GM21737 (cell line): ENCODE measurements at regions not wholly inside any gene's neighbourhood (a gene's known extent, or its start where the extent isn't known, plus 50 kb on each side); places are given as distances from the start of the nearest gene placed in this dataset.
"Not testable (repeated sequence)": the region's sequence is repeated elsewhere in the genome, so short reads cannot be mapped to it uniquely, and the experiment has no call there.

Experiments
- ATAC-seq: cut with Tn5 transposase; IDR thresholded peaks from one replicate; pipeline ENCODE4 v1.9.1; 2021; ENCODE audit warnings: mild to moderate bottlenecking, moderate library complexity; ENCODE audit not compliant: unreplicated experiment

DNA sequence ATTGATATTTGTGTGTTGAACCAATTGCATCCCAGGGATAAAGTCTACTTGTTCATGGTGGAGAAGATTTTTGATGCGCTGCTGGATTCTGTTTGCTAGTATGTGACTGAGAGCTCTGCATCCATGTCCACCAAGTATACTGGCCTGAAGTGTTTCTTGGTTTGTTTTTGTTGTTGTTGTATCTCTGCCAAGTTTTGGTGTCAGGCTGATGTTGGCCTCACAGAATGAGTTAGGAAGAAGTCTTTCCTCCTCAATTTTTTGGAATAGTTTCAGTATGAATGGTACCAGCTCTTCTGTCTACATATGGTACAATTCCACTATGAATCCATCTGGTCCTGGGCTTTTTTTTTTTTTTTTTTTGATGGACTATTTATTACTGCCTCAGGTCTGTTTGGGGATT, 50.9 kb upstream of the OSTN start:
- no peak for ATAC-seq

DNA sequence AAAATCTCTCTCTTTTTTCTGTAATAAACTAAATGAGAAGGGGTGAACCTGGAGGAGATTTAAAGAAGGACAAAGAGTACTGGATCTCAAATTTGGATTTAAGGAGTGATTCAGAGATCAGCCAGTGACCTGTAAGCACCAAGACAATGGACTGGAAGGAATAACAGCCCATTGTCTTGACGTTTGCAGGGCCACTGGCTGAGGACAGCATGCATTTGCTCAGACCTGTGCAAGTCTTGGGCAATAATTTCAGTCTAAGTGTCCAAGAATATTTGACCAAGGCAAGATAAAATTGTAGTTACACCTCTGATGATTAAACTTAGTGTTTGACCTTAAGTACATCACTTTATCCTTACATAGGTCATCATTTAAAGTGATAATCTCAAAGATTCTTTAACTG, 55.8 kb upstream of the OSTN start:
- ATAC-seq: no peak

DNA sequence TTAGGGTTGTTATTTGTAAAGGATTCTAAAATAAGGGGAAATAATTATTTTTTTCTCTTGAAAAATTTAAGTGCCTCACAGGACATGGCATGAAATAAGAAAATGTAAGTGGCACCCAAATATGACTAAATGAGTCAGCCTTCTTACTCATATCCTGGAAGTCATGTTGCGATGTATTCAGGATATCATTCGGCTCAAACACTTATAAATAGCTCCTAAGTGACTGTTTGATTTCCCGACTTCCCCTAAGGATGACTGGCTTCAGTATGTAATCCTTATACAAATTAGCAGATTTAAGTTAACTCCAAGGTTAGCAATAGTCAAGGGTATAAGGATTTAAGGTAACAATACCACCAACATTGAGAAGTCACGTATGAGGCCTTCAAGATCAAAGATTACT, 57.3 kb upstream of the OSTN start:
- no peak for ATAC-seq

DNA sequence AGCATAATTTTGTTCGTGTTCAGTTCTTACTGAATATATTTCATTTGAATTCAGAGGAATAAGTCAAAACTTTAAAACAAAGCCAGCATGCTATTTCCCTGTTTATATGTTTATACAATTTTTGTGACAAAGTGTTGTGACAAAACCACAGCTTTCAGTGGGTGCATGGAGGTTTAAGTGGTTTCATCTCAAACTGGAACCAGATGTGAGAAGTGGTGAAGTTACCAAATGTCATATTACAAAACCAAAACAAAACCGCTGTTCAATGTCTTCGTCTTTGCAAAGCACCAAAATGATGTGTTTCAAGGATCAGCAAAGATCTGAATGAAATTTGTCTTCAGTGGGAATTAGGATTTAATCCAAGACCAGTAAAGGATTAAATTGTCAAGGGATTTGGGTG, 59.3 kb upstream of the OSTN start:
- no peak for ATAC-seq

DNA sequence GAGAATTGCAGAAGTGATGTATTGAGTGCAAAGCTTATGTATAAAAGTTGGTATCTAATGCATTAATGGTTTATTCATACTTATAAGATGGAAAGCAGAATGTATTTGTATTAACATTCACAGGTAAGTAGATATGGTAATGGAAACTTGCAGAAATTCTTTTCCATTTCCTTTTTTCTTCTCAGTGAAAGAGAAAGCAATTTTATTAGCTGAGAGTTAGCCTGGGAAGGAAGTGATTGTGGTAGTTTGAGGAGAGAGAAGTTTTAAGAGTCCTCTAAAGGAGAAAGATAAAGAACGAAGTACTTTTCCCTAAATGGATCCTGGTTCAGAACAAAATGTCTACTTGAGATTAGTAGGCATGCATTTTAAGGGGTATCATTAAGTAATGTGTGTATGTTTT, 60.1 kb upstream of the OSTN start:
- ATAC-seq: no peak

DNA sequence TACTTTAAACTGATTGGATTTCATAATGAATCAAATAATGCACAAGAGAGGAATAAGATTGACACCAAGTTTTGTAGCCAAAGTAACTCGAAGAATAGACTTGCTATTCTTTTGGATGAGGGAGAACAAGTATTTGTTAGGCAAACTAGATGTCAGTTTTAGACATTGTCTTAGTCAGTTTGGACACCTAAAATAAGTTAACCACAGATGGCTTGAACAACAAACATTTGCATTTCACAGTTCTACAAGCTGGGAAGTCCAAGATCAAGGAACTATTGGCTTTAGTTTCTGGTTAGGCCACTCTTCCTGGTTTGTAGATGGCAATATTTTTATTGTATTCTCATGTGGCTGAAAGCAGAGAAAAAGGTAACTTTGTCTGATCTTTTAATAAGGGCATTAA, 61.3 kb upstream of the OSTN start:
- no peak for ATAC-seq

DNA sequence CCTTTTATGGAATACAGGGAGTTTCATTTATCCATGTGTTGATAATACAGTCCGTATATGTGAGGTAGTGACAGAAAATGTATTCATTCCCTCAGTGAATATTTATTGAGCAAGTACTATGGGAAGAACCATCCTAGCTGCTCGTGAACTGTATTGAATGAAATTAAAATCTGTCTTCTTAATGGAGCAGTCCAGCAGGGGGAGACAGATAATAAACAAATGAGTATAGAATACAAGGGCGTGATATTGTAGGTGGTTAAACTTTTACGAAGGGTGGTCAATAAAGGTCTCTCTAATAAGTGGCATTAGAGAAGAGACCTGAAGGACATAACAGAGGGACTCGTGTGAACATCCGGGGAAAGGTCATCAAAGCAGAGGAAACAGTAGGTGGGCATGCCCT, 62.7 kb upstream of the OSTN start:
- no peak for ATAC-seq

DNA sequence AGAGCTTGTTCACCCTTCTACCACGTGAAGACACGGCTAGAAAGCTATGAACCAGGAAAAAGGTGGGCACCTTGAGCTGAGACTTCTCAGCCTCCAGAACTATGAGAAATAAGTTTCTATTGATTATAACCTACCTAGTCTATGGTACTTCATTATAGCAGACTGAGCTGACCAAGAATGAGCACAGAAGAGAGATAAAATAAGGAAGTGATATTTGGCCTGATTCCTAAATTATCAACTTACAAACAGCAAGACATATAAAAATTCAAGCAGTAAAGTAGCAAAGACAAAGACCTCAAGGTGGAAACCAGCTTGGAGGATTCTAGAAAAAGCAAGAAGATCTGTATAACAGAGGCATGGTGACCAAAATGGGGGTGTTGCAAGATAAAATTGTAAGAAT, 63.9 kb upstream of the OSTN start:
- no peak for ATAC-seq

DNA sequence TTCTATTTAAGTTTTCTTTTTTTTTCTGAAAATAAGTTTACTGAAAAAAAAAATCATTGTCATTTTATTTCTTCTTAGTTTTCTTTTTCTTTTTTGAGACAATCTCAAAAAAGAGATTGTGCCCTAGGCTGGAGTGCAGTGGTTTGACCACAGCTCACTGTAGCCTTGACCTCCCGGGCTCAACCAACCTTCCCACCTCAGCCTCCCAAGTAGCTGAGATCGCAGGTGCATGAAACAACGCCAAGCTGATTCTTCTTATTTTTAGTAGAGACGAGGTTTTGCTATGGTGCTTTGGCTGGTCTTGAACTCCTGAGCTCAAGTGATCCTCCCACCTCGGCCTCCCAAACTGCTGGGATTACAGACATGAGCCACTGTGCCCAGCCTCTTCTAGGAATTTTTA, 65.7 kb upstream of the OSTN start:
- ATAC-seq: no peak

DNA sequence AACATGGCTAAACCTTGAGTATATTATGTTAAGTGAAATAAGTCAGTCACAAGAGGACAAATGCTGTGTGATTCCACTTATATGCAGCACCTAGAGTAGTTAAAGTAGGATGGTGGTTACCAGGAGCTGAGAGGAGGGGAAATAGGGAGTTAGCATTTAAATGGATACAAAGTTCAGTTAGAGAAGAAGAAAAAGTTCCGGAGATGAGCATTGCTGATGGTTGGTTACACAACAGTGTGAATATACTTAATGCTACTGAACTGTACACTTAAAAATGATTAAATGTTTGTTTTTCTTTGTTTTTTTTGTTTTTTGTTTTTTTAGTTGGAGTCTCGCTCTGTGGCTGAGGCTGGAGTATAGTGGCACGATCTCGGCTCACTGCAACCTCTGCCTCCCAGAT, 67.7 kb upstream of the OSTN start:
- no peak for ATAC-seq

DNA sequence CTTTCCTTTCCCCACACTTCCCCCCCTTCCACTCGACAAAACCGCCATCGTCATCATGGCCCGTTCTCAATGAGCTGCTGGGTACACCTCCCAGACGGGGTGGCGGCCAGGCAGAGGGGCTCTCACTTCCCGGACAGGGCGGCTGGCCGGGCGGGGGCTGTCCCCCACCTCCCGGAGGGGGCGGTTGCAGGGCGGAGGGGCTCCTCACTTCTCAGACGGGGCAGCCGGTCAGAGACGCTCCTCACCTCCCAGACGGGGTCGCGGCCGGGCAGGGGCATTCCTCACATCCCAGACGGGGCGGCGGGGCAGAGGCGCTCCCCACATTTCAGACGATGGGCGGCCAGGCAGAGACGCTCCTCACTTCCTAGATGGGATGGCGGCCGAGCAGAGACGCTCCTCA, 74.2 kb upstream of the OSTN start:
- ATAC-seq: not testable (repeated sequence)

DNA sequence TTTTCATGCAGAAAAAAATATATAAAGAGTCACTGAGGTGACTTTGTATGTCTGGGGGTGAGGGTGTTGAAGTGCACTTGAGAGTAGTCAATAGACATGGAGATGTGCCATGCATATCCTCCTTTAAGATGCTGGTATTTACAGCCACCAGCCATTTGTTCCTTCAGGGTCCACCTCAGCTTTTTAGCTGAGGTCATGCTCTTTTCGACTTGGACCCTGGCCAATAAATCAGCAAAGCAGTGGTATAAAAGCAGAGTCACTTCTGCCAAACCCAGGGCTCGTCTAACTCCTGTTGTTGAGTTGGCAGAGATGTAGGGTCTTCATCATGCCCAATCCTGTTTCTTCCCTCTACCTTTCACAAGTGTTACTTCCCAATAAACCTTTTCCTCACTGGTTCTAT, 75.1 kb upstream of the OSTN start:
- no peak for ATAC-seq

DNA sequence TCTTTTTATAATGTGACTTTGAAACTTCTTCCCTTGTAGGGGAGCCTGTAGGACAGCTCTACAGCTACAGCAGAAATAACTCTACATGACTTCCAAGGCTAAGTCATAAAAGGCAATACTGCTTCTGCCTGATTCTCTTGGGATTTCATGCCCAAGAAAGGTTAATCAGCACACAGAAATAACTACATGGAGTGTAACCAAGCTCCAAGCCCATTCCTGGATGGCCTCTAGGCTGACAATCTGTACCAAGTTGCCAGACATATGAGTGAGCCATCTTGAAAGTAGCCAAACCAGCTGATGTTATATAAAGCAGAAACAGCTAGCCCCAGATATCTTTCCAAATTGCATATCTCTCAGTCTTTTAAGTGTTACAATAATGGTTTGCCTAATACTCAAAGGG, 75.8 kb upstream of the OSTN start:
- ATAC-seq: no peak

DNA sequence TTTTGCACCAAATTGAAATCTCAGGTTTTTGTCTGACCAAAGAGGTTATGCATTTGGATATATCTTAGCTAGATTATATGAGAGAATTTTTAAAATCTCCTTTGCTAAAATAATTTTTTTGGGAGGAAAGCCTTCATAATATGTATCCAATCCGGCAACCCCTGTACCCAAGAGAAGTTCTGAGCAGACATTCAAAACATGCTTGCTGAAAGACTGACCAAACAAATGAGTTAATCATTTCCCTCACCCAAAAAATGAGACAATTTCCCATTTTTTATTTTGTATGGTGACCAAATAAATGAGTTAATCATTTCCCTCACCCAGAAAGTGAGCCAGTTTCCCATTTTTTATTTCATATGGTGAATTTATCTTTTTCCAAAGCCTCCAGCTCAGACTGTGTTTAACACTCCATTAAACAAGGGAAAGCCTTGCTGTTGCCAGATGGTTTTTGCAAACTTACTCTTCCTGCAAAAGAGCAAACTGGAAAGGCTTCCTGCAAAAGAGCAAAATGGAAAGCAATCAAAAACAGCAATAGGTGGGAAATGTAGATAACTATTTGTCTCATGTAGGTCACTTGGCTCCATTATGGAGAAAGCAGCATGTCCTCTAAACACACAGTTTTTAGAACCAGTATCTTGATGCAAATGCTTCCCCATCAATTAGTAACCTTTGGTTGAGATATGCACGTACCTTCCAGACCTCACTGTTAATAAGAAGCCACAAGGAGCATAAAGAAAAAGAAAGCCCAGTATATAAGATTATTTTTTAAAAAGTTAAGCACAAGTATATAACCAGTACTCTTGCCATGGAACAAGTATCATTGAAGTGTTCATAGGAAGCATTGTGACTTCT, 78.4 kb upstream of the OSTN start:
- peak; percentile 49 for ATAC-seq

DNA sequence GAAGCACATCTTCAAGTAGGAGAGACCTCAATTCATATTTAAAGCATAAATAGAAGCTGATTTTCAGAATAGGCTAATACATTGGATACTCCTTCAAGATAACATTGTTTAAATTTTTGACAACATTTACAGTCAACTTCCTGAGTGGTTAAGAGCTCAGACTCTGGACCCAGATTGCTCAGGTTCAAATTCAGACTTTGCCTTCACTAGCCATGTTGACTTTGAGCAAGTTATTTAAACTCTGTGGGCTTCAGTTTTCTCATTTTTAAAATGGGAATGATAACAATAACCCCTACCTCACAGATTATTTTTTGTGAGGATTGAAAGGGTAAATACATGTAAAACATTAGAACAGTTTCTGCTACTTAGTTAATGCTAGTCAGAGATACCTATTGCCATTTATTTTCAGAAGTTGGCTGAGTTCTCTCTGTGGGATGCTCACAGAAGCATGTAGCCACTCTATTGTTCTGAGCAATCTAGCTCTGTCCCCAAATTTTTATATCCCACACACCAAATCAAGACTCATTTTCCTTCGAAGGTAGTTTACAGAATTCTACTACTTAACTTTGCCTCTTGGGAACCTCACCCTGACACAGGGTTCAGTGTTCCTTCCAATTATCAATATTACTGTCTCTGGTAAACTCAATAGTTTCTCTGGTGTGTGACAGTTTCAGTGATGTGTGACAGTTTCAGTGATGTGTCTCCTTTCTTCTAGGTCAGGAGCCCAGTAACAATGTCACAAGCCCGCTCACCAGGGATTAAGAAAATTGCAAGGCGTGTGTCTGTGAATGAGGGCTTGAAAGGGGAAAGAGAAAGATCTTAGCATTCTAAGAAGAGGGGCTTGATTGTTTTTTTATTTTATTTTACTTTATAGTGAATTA, 79.4 kb upstream of the OSTN start:
- ATAC-seq: peak; percentile 85

DNA sequence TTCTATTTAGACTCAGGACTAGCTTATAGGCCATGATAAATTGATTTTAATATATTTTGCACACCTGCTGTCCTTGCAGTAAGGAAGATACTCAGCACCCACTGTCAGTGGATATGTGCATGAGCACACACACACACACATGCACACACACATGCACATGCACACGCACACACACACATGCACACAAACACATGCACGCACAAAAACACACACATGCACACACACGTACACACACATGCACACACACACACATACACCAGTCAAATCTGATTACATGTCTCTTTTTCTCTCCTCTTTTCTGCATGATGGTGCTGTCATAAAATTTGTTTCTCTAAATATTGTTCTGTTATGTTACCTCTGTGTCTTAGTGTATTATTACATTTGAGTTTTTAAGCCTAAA, 87.3 kb upstream of the OSTN start:
- ATAC-seq: no peak

DNA sequence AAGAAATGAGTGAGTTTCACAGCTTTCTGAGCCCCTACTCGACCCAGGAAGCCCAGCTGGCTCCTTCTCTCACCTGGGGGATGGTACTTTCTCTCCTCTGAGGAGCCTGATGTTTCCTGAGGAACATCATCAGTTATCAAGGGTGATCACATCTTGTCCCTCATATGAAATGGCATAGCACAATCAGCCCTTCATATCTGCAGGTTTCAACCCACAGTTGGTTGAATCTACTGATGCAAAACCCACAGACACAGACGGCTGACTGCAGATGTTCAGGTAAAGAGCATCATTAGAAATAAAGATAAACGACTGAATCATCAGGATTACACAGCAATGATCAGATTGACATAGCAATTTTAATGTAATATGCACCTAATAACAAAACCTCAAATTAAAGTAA, 93.6 kb upstream of the OSTN start:
- ATAC-seq: peak; percentile 78

DNA sequence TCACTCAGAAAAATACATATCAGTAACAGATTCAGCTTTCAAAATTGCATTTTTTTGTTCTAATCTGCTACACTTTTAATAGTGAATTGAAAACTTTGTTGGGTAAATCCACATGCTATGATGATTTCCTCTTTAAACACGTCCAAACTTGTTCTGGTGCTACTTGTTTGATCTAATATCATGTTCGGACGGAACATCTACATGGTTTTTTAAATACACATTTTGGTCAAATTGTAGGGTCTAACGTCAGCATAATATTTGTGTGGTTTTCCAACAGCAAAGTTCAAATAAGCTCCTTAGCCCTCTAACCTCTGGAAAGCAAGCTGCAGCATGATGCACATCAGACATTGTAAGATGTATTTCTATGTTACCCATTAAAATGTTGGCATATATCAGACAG, 98.5 kb upstream of the OSTN start:
- ATAC-seq: no peak

DNA sequence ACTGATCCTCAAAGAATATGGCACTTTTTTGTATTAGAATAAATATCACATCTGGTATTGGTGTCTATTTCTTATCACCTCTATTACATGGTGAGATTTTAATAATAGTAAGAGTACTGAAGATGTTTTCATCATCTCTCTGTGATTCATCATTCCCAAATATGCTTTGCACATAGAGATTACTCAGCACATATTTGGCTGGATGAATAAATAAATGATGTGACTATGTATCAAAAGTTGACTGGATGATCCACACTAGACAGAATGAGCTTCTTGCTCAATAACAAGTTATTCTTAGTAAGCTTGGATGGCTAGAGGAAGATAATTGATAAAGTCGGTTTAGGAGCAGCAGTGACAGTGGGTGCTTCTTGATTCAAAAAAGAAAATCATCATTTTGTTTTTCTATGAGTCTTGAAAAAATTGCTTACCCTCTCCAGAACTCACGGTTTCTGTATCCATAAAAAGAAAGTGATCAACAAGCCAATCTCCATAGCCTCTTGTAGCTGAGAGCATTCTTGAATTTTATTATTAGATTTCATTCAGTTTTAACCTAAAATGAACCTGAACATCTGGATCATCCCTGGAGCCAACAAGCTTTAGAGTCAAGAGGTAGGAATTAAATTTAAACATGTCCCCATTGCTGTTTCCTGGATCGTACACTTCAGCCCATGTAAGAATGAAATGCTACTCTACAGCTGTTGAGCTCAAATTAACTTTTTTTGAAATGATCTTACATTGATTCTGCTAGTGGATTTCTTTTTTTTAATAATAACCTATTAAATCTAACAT, 104.8 kb upstream of the OSTN start:
- ATAC-seq: no peak

DNA sequence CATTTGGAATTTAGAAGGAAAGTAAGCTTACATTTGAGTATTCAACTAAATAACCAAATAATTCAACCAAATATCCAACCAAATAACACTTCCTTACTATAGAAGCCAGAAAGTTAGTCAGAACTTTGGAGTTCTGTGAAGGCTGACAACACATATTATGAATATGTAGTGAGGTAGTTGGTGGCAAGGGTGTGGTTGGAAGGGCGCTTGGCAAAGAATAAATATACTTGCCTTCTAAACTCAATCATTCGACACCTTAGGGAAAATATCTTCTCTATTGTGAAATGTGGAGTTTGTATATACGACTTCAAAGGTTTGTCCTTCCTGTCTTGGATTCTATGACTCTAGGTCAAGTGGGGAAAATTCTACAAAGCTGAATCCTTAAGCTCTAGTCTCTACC, 111.7 kb upstream of the OSTN start:
- ATAC-seq: no peak

DNA sequence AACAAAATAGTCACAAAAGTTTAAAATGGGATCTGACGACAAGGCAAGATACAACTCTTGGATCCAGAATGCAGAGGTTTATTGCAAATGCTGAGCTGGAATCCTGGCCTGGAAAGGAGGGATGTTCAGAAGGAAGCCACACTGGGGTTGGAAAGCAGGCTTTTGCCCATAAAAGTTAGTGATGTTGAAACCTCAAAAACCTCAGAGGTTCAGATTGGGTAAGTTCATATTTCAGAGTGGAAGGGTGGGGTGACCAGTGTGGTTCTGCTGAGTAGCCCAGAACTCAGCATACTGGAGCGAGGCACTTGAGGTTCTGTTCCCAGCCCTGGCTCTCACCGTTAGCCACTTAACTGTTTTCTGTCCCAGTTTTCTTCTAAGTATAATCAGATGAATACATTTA, 114.0 kb upstream of the OSTN start:
- no peak for ATAC-seq
